22Rv1 (cell line): ENCODE measurements at regions not wholly inside any gene's neighbourhood (a gene's known extent, or its start where the extent isn't known, plus 50 kb on each side); places are given as distances from the start of the nearest gene placed in this dataset.

ENCODE experiments used
- H3K27ac ChIP-seq: fragments of 450-650 bp; 2 replicates; pipeline ENCODE4 v1.5.1; 2017
- ZFX ChIP-seq: fragments of 450-650 bp; IDR thresholded peaks from 2 replicates; pipeline ENCODE4 v1.6.1; 2017; ENCODE audit warnings: antibody characterized with exemption, borderline replicate concordance
- TF ChIP-seq, protein P1 (sequence below): fragments of 450-650 bp; IDR thresholded peaks from 2 replicates; pipeline ENCODE4 v1.5.1; 2017; ENCODE audit warnings: mild to moderate bottlenecking

DNA sequence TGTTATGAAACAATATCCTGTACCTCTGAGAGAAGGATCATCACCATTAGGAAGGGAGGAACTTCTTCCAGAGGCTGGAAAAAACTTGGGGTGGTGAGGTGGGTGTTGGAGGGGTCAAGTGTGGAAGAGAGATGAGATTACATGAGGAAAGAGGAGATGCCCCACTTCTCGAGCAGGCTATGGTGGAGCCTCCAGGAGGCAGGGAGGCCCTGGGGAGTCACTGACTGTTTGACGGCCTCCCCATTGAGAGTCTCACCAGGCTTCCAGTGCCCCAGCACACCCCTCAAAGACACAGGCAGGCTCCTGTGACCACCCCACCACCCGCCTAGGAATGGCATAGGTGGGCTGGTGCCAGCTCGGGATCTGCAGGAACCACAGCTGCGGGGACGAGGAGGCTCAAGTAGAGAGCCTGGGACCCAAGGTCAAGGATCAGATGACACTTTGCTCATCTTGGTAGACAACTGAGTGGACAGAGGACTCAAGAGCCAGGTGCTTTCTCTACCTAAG, 185.3 kb upstream of the GDF10 start:
- TF ChIP-seq, protein P1, sequence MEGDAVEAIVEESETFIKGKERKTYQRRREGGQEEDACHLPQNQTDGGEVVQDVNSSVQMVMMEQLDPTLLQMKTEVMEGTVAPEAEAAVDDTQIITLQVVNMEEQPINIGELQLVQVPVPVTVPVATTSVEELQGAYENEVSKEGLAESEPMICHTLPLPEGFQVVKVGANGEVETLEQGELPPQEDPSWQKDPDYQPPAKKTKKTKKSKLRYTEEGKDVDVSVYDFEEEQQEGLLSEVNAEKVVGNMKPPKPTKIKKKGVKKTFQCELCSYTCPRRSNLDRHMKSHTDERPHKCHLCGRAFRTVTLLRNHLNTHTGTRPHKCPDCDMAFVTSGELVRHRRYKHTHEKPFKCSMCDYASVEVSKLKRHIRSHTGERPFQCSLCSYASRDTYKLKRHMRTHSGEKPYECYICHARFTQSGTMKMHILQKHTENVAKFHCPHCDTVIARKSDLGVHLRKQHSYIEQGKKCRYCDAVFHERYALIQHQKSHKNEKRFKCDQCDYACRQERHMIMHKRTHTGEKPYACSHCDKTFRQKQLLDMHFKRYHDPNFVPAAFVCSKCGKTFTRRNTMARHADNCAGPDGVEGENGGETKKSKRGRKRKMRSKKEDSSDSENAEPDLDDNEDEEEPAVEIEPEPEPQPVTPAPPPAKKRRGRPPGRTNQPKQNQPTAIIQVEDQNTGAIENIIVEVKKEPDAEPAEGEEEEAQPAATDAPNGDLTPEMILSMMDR, result no peak
- TF ChIP-seq ZFX, result no peak
- no peak overlapping the region for H3K27ac ChIP-seq

DNA sequence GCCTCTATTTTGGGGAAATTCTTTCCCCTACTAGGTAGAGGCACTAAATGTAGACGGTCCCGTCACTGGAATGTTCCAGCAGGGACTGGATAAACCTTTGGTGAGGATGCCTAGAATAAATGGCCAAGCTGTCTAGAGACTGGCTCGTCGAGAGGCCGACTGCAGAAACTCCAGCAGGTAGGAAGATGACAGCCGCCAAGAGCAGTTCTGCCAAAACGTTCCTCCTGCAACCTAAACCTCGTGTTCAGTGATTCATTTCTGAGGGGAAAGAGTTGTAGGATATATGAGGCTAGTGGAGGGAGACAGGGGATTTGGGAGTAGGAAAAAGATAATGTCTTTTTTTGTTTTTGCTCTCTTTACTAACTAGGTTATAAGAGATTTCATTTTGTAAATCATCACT, 184.7 kb upstream of the GDF10 start:
- no peak for TF ChIP-seq ZFX
- TF ChIP-seq, protein P1, result no peak
- no peak overlapping the region for H3K27ac ChIP-seq

DNA sequence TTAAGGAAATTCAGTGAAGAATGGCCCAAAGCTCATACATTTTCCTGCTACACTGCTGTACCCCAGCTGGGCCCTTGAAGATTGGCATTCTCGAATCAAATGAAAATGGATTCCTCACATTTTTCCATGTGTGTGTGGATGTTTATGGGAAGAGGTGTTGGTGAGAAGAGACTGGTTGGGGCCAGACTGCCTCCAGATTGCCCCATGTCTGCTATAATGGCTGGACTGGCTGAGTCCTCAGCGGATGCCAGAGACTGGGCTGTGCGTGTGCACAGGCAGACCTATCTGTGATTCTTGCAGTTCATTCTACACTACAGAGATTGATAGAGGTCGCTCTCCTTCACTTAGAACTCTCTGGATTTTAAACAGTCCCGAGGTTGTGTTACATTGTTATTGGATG, 183.6 kb upstream of the GDF10 start:
- TF ChIP-seq ZFX, result no peak
- TF ChIP-seq, protein P1, result no peak
- H3K27ac ChIP-seq, result no peak overlapping the region

DNA sequence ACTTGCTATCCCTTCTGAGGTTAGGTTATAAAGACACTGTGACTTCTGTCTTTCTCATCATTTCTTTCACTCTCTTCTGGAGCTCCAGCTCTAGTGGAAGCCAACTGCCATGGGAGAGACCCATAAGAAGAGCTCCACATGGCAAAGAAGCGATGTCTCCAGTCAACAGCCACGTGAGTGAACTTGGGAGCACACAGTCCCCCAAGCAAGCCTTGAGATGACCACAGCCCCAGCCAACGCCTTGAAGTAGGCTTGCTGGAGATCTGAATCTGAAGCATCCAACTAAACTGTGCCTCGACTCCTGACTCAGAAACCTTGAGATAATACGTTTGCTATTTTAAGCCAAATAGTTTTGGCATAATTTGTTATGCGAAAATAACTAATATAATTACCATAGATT, 181.7 kb upstream of the GDF10 start:
- TF ChIP-seq ZFX, result no peak
- TF ChIP-seq, protein P1, result no peak

DNA sequence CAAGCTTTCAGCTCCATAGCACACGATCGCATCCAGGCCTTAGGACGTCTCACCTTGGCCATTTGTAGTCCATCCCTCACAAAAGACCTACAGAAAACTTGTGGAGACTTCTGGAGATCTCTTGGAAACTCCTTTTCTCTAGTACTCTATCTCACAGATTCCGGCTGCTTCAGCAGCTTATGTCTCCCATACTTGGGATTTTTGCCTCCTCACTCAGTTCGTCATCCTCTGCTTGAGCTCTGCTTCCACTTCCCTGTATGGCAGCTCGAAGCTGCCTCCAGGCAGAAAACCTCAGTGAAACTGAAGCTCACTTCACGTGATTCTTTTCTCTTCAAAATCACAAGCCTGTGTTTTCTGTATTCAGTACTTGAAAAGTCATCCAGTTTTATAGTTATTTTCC, 178.7 kb upstream of the GDF10 start:
- TF ChIP-seq, protein P1, result no peak
- TF ChIP-seq ZFX, result no peak
- H3K27ac ChIP-seq, result no peak overlapping the region

More for the DNA sequence above, 181.7 kb upstream of the GDF10 start:
- no peak overlapping the region for H3K27ac ChIP-seq

DNA sequence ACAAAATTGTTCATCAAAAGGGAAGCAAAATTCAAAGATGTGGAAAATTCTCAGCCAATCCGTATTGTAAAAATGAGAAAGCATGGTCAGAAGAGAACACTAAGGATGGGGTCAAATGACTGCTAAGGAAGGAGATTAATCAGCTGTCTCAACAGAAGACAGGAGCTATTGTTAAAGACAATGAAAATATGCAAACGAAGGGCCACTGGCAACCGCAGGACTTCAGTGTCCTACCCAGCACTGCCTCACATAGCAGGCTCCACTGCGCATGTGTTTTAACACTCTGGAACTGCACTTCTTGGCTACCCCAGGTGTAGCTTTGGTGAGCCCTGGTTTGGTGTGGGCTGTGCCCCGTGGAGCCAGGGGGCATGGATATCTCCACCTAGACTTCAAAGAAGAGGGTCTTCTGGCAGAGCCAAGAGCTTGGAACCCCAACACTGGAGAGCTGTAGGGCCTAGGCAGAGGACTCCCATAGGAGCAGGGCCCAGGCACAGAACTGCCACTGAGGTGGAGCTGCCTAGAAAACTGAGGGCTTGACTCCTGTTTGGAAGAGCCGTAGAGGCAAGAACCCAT, 176.2 kb upstream of the GDF10 start:
- TF ChIP-seq, protein P1, result no peak
- TF ChIP-seq ZFX, result no peak
- H3K27ac ChIP-seq, result no peak overlapping the region

DNA sequence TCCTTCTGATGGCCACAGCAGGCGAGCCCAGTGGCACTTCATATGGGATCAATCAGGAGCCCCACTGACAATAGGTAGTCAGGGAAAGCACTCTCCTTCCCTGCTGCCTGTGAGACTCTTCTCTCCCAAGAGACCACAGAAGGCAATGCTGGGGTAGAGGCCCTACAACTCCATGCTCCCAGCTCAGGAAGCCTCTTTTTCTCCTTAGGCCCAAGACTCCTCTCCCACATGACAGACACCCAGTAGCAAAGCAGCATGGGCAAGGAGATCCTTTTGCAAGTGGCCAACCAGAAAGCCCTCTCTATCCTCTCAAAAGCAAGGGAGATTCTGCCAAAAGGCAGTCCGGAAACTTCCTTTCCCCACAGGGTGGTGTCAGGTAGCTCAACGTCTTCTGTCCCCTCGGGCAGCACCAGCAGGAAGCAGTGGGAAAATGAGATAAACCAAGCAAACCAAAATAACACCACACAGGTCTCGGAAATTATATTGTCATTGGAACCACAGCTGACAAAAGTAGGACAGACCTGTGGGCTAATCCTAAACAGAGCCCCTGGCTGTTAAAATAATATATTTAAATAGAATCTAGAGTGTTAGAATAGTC, 172.7 kb upstream of the GDF10 start:
- H3K27ac ChIP-seq, result no peak overlapping the region
- no peak for TF ChIP-seq ZFX
- TF ChIP-seq, protein P1, result no peak
